ENCODE measurements at regions not wholly inside any gene's neighbourhood (a gene's known extent, or its start where the extent isn't known, plus 50 kb on each side); places are given as distances from the start of the nearest gene placed in this dataset.
"Not testable (repeated sequence)": the region's sequence is repeated elsewhere in the genome, so short reads cannot be mapped to it uniquely, and the experiment has no call there.

GRCh38 chr2:194725169-194725568 is 931.9 kb upstream of the SLC39A10 start:
- DNase-seq: no peak

GRCh38 chr2:194723446-194723845 is 933.6 kb upstream of the SLC39A10 start:
- DNase-seq: no peak

GRCh38 chr2:194721227-194721626 is 935.8 kb upstream of the SLC39A10 start:
- no peak for DNase-seq

- no peak for DNase-seq
Observed at GRCh38 chr2:194720462-194720861, 936.6 kb upstream of the SLC39A10 start.

- no peak for DNase-seq
Observed at GRCh38 chr2:194718881-194719280, 938.1 kb upstream of the SLC39A10 start.

- DNase-seq: no peak
Observed at GRCh38 chr2:194714541-194714940, 942.5 kb upstream of the SLC39A10 start.

- no peak for DNase-seq
Observed at GRCh38 chr2:194709840-194710239, 947.2 kb upstream of the SLC39A10 start.

GRCh38 chr2:194706179-194706578 is 950.8 kb upstream of the SLC39A10 start:
- no peak for DNase-seq

- DNase-seq: no peak
Observed at GRCh38 chr2:194705398-194705797, 951.6 kb upstream of the SLC39A10 start.

GRCh38 chr2:194700726-194701125 is 956.3 kb upstream of the SLC39A10 start:
- no peak for DNase-seq

GRCh38 chr2:194700116-194700515 is 956.9 kb upstream of the SLC39A10 start:
- no peak for DNase-seq

- no peak for DNase-seq
Observed at GRCh38 chr2:194698012-194698411, 959.0 kb upstream of the SLC39A10 start.

- no peak for DNase-seq
Observed at GRCh38 chr2:194697439-194697838, 959.6 kb upstream of the SLC39A10 start.

GRCh38 chr2:194696690-194697089 is 960.3 kb upstream of the SLC39A10 start:
- DNase-seq: no peak

GRCh38 chr2:194686569-194686968 is 970.5 kb upstream of the SLC39A10 start:
- DNase-seq: no peak

GRCh38 chr2:194674043-194674442 is 983.0 kb upstream of the SLC39A10 start:
- DNase-seq: no peak

GRCh38 chr2:194672994-194673393 is 984.0 kb upstream of the SLC39A10 start:
- no peak for DNase-seq

- DNase-seq: no peak
Observed at GRCh38 chr2:194661431-194661830, 995.6 kb upstream of the SLC39A10 start.

GRCh38 chr2:194639057-194639456 is 1018.0 kb upstream of the SLC39A10 start:
- not testable (repeated sequence) for DNase-seq

GRCh38 chr2:194621945-194622344 is 1035.1 kb upstream of the SLC39A10 start:
- DNase-seq: no peak

- no peak for DNase-seq
Observed at GRCh38 chr2:194619366-194619765, 1037.7 kb upstream of the SLC39A10 start.

GRCh38 chr2:194618432-194618831 is 1038.6 kb upstream of the SLC39A10 start:
- DNase-seq: no peak

GRCh38 chr2:194616334-194616733 is 1040.7 kb upstream of the SLC39A10 start:
- no peak for DNase-seq

GRCh38 chr2:194610297-194610696 is 1046.7 kb upstream of the SLC39A10 start:
- DNase-seq: no peak

- DNase-seq: no peak
Observed at GRCh38 chr2:194603429-194603828, 1053.6 kb upstream of the SLC39A10 start.

GRCh38 chr2:194602750-194603149 is 1054.3 kb upstream of the SLC39A10 start:
- no peak for DNase-seq

All from central memory CD4-positive, alpha-beta T cell (primary cell).